Caco-2 (cell line): ENCODE measurements at regions not wholly inside any gene's neighbourhood (a gene's known extent, or its start where the extent isn't known, plus 50 kb on each side); places are given as distances from the start of the nearest gene placed in this dataset.

Experiments
- BruUV-seq: library from RNA; stranded (reverse); fragments of 400-500 nt; replicated peaks from 2 replicates; lab custom pipeline; 2021; lab: Mats Ljungman, UMichigan
- CTCF ChIA-PET: fragments of 300-600 bp; sonication (Branson Sonifier 250); formaldehyde crosslinking; loops from one replicate; lab custom pipeline; 2022; ENCODE audit warnings: antibody characterized with exemption; lab: Charles Lee
- POLR2A ChIA-PET: fragments of 300-600 bp; sonication (Branson Sonifier 250); formaldehyde crosslinking; loops from one replicate; lab custom pipeline; 2022; ENCODE audit warnings: antibody characterized with exemption; lab: Charles Lee
- DNase-seq, 2 experiments: peaks; one replicate each; pipeline versions ENCODE4 v3.0.0 to v3.0.0-alpha.2; 2020 to 2022
- H3K27me3 ChIP-seq: replicated peaks from 2 replicates; pipeline ENCODE4 v1.6.0; 2011; ENCODE audit warnings: low read length; ENCODE audit not compliant: control insufficient read depth, insufficient read depth
- H3K36me3 ChIP-seq: 2 replicates; pipeline ENCODE4 v1.5.1; 2011; ENCODE audit warnings: low read length; ENCODE audit not compliant: control insufficient read depth, insufficient read depth
- H3K4me1 ChIP-seq: fragments of 250-450 bp; sonication (Bioruptor Pico); 2 replicates; pipeline ENCODE4 v1.5.1; 2020; ENCODE audit warnings: mild to moderate bottlenecking
- H3K4me3 ChIP-seq: 2 replicates; pipeline ENCODE4 v1.5.1; 2011; ENCODE audit warnings: low read depth, mild to moderate bottlenecking, control low read depth, low read length
- H3K9me3 ChIP-seq: fragments of 250-450 bp; sonication (Bioruptor Pico); 2 replicates; pipeline ENCODE4 v1.5.1; 2020; ENCODE audit warnings: mild to moderate bottlenecking, moderate library complexity
- H3K27ac Mint-ChIP-seq: one replicate; pipeline ENCODE4 v1.8.0; 2022; ENCODE audit warnings: mixed read lengths; ENCODE audit not compliant: unreplicated experiment
- H3K27me3 Mint-ChIP-seq: one replicate; pipeline ENCODE4 v1.8.0; 2022; ENCODE audit warnings: mixed read lengths; ENCODE audit not compliant: insufficient read depth, unreplicated experiment
- H3K36me3 Mint-ChIP-seq: one replicate; pipeline ENCODE4 v1.8.0; 2022; ENCODE audit warnings: mild to moderate bottlenecking, mixed read lengths; ENCODE audit not compliant: insufficient read depth, unreplicated experiment
- H3K4me1 Mint-ChIP-seq: one replicate; pipeline ENCODE4 v1.8.0; 2022; ENCODE audit warnings: low read depth, mixed read lengths; ENCODE audit not compliant: unreplicated experiment
- H3K4me3 Mint-ChIP-seq: one replicate; pipeline ENCODE4 v1.8.0; 2022; ENCODE audit warnings: mild to moderate bottlenecking, moderate library complexity, mixed read lengths; ENCODE audit not compliant: unreplicated experiment
- H3K9me3 Mint-ChIP-seq: one replicate; pipeline ENCODE4 v1.8.0; 2022; ENCODE audit warnings: mixed read lengths; ENCODE audit not compliant: unreplicated experiment
- CTCF ChIP-seq, 2 experiments: fragments of 200-600 bp in 1 of 2; IDR thresholded peaks; 1 replicate in 1 of 2; 2 replicates in 1 of 2; pipeline versions ENCODE4 v1.5.1 to v1.8.0; 2011 to 2022; ENCODE audit warnings: antibody characterized with exemption in 1 of 2, control low read depth in 1 of 2, inconsistent platforms in 1 of 2, low read depth in 1 of 2, low read length in 1 of 2, mild to moderate bottlenecking in 1 of 2, moderate library complexity in 1 of 2; ENCODE audit not compliant: insufficient read depth in 1 of 2, severe bottlenecking in 1 of 2, unreplicated experiment in 1 of 2
- intact Hi-C: fragments of 100-400 bp; cut with micrococcal nuclease; formaldehyde crosslinking; loops from one replicate; pipeline ENCODE4 v1.10.0; 2022; ENCODE audit not compliant: unreplicated experiment

- H3K9me3 Mint-ChIP-seq = no peaks in the 10 kb centered on the region
Measured at GRCh38 chr3:145522893-145523651, 637.9 kb downstream of the PLOD2 start.

GRCh38 chr3:145531548-145531947 is 629.4 kb downstream of the PLOD2 start:
- intact Hi-C loops = no loop called here
- no peaks in the 10 kb centered on the region for H3K27me3 ChIP-seq
- no peak for TF ChIP-seq CTCF (IDR thresholded peaks at IDR 0.05; ENCODE audit: insufficient read depth in 1 of 2, low read depth in 1 of 2, low read length in 1 of 2, severe bottlenecking in 1 of 2, unreplicated experiment in 1 of 2)
- no peaks in the 10 kb centered on the region for H3K36me3 Mint-ChIP-seq
- no peaks in the 10 kb centered on the region for H3K9me3 Mint-ChIP-seq
- no peaks in the 10 kb centered on the region for H3K4me1 ChIP-seq
- H3K36me3 ChIP-seq = no peaks in the 10 kb centered on the region
- H3K4me3 ChIP-seq = no peak overlapping the region
- no peak overlapping the region for H3K27ac Mint-ChIP-seq
- POLR2A ChIA-PET = no interaction called here
- BruUV-seq = no TSS peak
- no peaks in the 10 kb centered on the region for H3K9me3 ChIP-seq
- no peak for DNase-seq
- H3K27me3 Mint-ChIP-seq = peaks cover 6% of the 10 kb centered on the region
- CTCF ChIA-PET = no interaction called here
- H3K4me1 Mint-ChIP-seq = no peaks in the 10 kb centered on the region
- no peak overlapping the region for H3K4me3 Mint-ChIP-seq

More at GRCh38 chr3:145522893-145523651, 637.9 kb downstream of the PLOD2 start:
- CTCF ChIA-PET = no interaction called here
- Histone ChIP-seq H3K36me3 (no peaks in the 10 kb centered on the region), H3K4me3 (no peak overlapping the region), H3K27me3 (no peaks in the 10 kb centered on the region), H3K4me1 (no peaks in the 10 kb centered on the region), H3K9me3 (no peaks in the 10 kb centered on the region)
- Mint-ChIP-seq H3K27ac (no peak overlapping the region), H3K27me3 (no peaks in the 10 kb centered on the region), H3K4me3 (no peak overlapping the region), H3K36me3 (no peaks in the 10 kb centered on the region), H3K4me1 (no peaks in the 10 kb centered on the region)
- no peak for TF ChIP-seq CTCF (IDR thresholded peaks at IDR 0.05; ENCODE audit: insufficient read depth in 1 of 2, low read depth in 1 of 2, low read length in 1 of 2, severe bottlenecking in 1 of 2, unreplicated experiment in 1 of 2)
- intact Hi-C loops = no loop called here
- no TSS peak for BruUV-seq
- no peak for DNase-seq
- POLR2A ChIA-PET = no interaction called here

- no peaks in the 10 kb centered on the region for H3K36me3 Mint-ChIP-seq
- H3K27me3 ChIP-seq = no peaks in the 10 kb centered on the region
- no peak overlapping the region for H3K4me3 ChIP-seq
- no peak overlapping the region for H3K27ac Mint-ChIP-seq
- no peaks in the 10 kb centered on the region for H3K9me3 ChIP-seq
- CTCF ChIA-PET = no interaction called here
- no peak for DNase-seq
- H3K4me3 Mint-ChIP-seq = no peak overlapping the region
- intact Hi-C loops = no loop called here
- peaks cover 6% of the 10 kb centered on the region for H3K27me3 Mint-ChIP-seq
- no peaks in the 10 kb centered on the region for H3K4me1 ChIP-seq
- no peaks in the 10 kb centered on the region for H3K36me3 ChIP-seq
- no TSS peak for BruUV-seq
- no peak for TF ChIP-seq CTCF (IDR thresholded peaks at IDR 0.05; ENCODE audit: insufficient read depth in 1 of 2, low read depth in 1 of 2, low read length in 1 of 2, severe bottlenecking in 1 of 2, unreplicated experiment in 1 of 2)
- POLR2A ChIA-PET = no interaction called here
- no peaks in the 10 kb centered on the region for H3K4me1 Mint-ChIP-seq
- no peaks in the 10 kb centered on the region for H3K9me3 Mint-ChIP-seq
Measured at GRCh38 chr3:145533696-145534095, 627.3 kb downstream of the PLOD2 start.
